ENCODE measurements at regions not wholly inside any gene's neighbourhood (a gene's known extent, or its start where the extent isn't known, plus 50 kb on each side); places are given as distances from the start of the nearest gene placed in this dataset.

DNA sequence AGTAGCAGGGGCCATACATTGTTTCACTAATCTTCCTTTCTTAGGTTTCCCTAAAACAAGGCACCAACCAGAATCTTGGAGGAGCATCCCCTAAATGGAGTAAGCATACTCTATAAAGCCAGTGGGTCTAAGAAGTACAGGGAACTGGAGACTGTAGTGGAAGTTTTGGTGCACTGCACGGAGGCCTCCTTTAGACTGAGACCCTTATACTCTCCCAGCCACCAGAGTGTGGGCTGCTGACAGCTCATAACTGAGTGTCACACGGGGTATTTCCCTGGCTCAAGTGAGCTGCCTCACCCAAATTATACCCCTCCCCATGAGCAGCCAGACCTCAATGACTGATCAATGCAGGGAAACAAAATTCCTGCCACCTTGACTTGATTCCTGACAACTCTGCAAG lies 349.5 kb downstream of the NDFIP2 start:
- TF ChIP-seq GATA3 (IDR thresholded peaks at IDR 0.05; ENCODE audit: low read depth, low read length) (no peak), GATA2 (IDR thresholded peaks at IDR 0.05; ENCODE audit: low read depth, low read length) (no peak)

- no peak for TF ChIP-seq GATA3 (IDR thresholded peaks at IDR 0.05; ENCODE audit: low read depth, low read length)
These were observed 348.9 kb downstream of the NDFIP2 start for GRCh38 chr13:79829880-79830279.

DNA sequence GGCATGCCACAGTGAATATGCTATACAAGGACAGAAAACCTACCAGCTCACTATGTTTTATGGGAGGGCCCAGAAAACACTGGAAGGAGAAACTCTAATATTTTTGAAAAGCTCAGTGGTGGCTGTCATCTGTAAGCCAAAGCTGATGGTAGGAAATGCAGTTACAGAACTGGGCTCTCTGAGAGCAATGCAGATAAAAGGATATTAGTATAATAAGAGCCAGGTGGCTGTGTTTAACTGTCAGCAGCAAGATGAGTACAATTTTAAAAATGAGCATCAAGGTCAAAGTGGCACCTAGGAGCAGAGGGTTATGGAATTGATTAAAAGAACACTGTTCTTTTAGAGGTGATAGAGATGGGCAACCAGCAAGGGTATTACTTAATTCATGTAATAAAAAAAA lies 345.0 kb downstream of the NDFIP2 start:
- peak; percentile 42; the same call in 1 of the 2 replicates for TF ChIP-seq GATA2 (IDR thresholded peaks at IDR 0.05; ENCODE audit: low read depth, low read length)
- peak; percentile 56; the same call in 1 of the 2 replicates for TF ChIP-seq GATA3 (IDR thresholded peaks at IDR 0.05; ENCODE audit: low read depth, low read length)

DNA sequence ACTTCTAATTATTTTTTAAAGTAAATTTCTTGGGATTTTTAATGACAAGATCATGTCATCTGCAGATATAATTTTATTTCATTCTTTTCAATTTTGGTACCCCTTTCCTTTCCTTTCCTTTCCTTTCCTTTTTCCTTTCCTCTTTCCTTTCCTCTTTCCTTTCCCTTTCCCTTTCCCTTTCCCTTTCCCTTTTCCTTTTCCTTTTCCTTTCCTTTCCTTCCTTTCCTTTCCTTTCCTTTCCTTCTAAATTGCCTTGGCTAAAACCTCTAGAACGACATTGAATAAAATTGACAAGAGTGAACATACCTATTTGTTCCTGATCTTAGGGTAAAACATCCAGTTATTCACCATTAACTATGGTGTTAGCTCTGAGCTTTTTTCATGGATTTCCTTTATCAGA lies 334.1 kb downstream of the NDFIP2 start:
- no peak for TF ChIP-seq GATA2 (IDR thresholded peaks at IDR 0.05; ENCODE audit: low read depth, low read length)
- no peak for TF ChIP-seq GATA3 (IDR thresholded peaks at IDR 0.05; ENCODE audit: low read depth, low read length)

DNA sequence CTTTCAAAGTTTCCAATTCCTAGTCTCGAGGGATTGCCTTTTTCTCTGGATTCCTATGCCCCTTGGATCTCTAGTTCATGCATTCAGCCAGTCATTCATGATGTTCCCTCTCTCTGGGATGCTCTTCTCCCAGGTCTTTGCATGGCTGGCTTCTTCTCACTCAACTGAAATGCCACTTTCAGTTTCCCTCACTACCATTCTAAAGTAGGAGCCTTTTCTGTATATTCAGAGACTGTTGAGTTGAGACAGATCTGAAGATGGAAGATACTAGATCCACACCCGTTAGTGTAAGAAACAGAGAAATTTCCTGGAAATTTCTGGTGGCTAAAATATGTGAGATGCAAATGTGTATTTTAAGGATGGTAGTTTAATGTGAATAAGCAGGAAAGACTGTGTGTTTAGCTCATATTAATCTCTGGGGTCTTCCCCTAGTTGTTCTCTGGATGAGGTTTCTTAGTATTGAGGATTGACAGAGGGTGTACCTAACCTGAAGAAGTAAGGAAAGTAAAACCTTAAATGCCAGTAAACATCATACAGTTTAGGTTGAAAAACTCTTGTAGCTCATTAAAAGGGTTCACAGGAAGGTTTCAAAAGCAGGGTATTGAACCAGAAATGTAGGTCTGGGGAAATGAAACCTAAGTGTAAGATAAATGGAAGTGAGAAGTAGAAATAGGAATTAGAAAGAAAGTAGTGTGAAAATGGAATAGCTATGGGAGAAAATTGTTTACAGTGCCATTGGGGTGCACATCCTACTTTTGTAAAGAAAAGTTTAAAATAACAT lies 331.3 kb downstream of the NDFIP2 start:
- TF ChIP-seq GATA2 (IDR thresholded peaks at IDR 0.05; ENCODE audit: low read depth, low read length), result no peak
- TF ChIP-seq GATA3 (IDR thresholded peaks at IDR 0.05; ENCODE audit: low read depth, low read length), result no peak

GRCh38 chr13:79811170-79811569 lies 330.2 kb downstream of the NDFIP2 start:
- TF ChIP-seq GATA3 (IDR thresholded peaks at IDR 0.05; ENCODE audit: low read depth, low read length), result no peak
- no peak for TF ChIP-seq GATA2 (IDR thresholded peaks at IDR 0.05; ENCODE audit: low read depth, low read length)

- no peak for TF ChIP-seq GATA2 (IDR thresholded peaks at IDR 0.05; ENCODE audit: low read depth, low read length)
- TF ChIP-seq GATA3 (IDR thresholded peaks at IDR 0.05; ENCODE audit: low read depth, low read length), result no peak
These were observed 329.7 kb downstream of the NDFIP2 start for GRCh38 chr13:79810669-79811068.

GRCh38 chr13:79810018-79810417 lies 329.1 kb downstream of the NDFIP2 start:
- TF ChIP-seq GATA2 (IDR thresholded peaks at IDR 0.05; ENCODE audit: low read depth, low read length) (no peak), GATA3 (IDR thresholded peaks at IDR 0.05; ENCODE audit: low read depth, low read length) (no peak)

DNA sequence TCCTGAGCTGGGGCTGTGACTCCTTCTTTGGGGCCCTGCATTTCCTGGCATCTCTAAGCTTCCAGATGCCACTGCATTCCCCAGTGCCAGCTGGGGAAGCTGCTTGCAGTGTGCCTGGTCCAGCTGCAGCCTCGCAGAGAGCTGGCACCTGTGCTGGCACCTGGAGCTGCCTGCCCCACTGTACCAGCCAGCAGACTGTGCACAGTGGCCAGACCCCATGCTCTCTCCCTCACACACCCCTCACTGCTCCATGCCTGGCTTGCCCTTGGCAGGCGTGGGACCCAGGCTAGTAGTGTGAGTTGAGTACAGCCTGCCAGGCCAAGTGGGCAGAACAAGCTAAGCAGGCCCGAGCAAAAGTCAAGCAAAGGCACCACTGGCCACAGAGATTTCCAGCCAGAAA lies 327.5 kb downstream of the NDFIP2 start:
- TF ChIP-seq GATA3 (IDR thresholded peaks at IDR 0.05; ENCODE audit: low read depth, low read length), result no peak
- TF ChIP-seq GATA2 (IDR thresholded peaks at IDR 0.05; ENCODE audit: low read depth, low read length), result no peak

- TF ChIP-seq GATA2 (IDR thresholded peaks at IDR 0.05; ENCODE audit: low read depth, low read length) (no peak), GATA3 (IDR thresholded peaks at IDR 0.05; ENCODE audit: low read depth, low read length) (no peak)
These were observed 326.6 kb downstream of the NDFIP2 start for GRCh38 chr13:79807554-79807953.

- TF ChIP-seq GATA2 (IDR thresholded peaks at IDR 0.05; ENCODE audit: low read depth, low read length), result no peak
- no peak for TF ChIP-seq GATA3 (IDR thresholded peaks at IDR 0.05; ENCODE audit: low read depth, low read length)
These were observed 325.9 kb downstream of the NDFIP2 start for GRCh38 chr13:79806821-79807220.

DNA sequence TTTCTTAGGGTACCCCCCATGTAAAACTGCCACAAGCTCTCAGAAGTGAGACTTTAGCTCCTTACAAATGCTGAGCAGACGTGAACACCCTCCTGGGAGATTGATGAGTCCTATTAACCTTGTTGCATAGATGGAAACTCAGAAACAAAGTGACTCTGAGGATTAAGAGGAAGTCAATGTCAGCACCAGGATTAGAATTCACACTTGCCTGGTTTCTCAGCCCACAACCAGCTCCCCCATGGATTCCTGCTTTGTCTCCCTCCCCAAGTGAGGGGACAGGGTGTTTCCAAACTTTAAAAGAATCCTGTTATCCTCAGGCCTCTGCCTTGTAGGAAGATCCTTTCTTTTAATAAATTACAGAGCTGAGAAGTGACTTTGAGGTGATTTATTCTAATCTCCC lies 324.4 kb downstream of the NDFIP2 start:
- no peak for TF ChIP-seq GATA3 (IDR thresholded peaks at IDR 0.05; ENCODE audit: low read depth, low read length)
- no peak for TF ChIP-seq GATA2 (IDR thresholded peaks at IDR 0.05; ENCODE audit: low read depth, low read length)

DNA sequence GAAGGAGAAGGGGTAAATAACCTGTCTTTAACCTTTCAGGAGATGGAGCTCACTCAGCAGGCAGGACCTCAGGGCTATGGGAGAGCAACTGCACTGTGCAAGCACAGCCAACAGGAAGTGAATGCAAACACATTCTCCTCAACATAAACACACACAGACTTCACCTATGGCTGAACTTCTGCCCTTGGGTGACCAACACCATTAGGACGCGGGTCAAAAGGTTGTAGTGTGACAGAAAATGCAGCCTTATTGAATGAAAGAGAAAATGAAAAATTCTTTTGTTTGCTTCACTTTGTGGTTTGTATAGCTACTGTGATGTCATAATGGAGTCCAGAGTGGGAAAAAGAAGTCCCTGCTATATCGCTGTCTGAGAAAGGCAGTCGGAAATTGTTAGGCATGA lies 323.0 kb downstream of the NDFIP2 start:
- TF ChIP-seq GATA3 (IDR thresholded peaks at IDR 0.05; ENCODE audit: low read depth, low read length) (no peak), GATA2 (IDR thresholded peaks at IDR 0.05; ENCODE audit: low read depth, low read length) (no peak)

- TF ChIP-seq GATA2 (IDR thresholded peaks at IDR 0.05; ENCODE audit: low read depth, low read length) (no peak), GATA3 (IDR thresholded peaks at IDR 0.05; ENCODE audit: low read depth, low read length) (no peak)
These were observed 322.3 kb downstream of the NDFIP2 start for GRCh38 chr13:79803296-79803695.

GRCh38 chr13:79802389-79803085 lies 321.6 kb downstream of the NDFIP2 start:
- TF ChIP-seq GATA3 (IDR thresholded peaks at IDR 0.05; ENCODE audit: low read depth, low read length) (no peak), GATA2 (IDR thresholded peaks at IDR 0.05; ENCODE audit: low read depth, low read length) (no peak)
